C4-2B (cell line): ENCODE measurements at regions not wholly inside any gene's neighbourhood (a gene's known extent, or its start where the extent isn't known, plus 50 kb on each side); places are given as distances from the start of the nearest gene placed in this dataset.

Source experiments
- CTCF ChIP-seq: fragments of 450-650 bp; conservative IDR thresholded peaks from 2 replicates; pipeline ENCODE4 v1.5.1; 2017; ENCODE audit warnings: mild to moderate bottlenecking
- ZFX ChIP-seq: fragments of 450-650 bp; IDR thresholded peaks from 2 replicates; pipeline ENCODE4 v1.6.1; 2017

- TF ChIP-seq CTCF: no peak
- no peak for TF ChIP-seq ZFX
Measured at GRCh38 chr17:55865072-55865762, 114.4 kb downstream of the PCTP start.
